Keratinocyte (primary cell): ENCODE measurements at regions not wholly inside any gene's neighbourhood (a gene's known extent, or its start where the extent isn't known, plus 50 kb on each side); places are given as distances from the start of the nearest gene placed in this dataset.

Experiments
- DNase-seq: peaks from one replicate; pipeline ENCODE4 v3.0.0-alpha.2; 2011; ENCODE audit warnings: low read depth, missing footprints, low spot score
- FAIRE-seq: peaks from 2 replicates; lab custom pipeline; 2011; peaks lifted over from hg19 to GRCh38; lab: Jason Lieb, UNC
- H2AFZ ChIP-seq: 2 replicates; pipeline ENCODE4 v1.6.0; 2012; ENCODE audit warnings: low read length, control low read depth, inconsistent platforms; ENCODE audit not compliant: control insufficient read depth
- H3K27ac ChIP-seq: 2 replicates; pipeline ENCODE4 v1.5.1; 2011; ENCODE audit warnings: low read length; ENCODE audit not compliant: control insufficient read depth, insufficient read depth
- H3K27me3 ChIP-seq: 3 replicates; pipeline ENCODE4 v1.6.0; 2011; ENCODE audit warnings: low read length; ENCODE audit not compliant: control insufficient read depth, insufficient read depth; ENCODE audit errors: extremely low read depth
- H3K36me3 ChIP-seq, 2 experiments: 2 replicates in 1 of 2; 3 replicates in 1 of 2; pipeline ENCODE4 v1.5.1; 2011; ENCODE audit warnings: low read length in 2 of 2, mild to moderate bottlenecking in 1 of 2; ENCODE audit not compliant: control insufficient read depth in 2 of 2, insufficient read depth in 2 of 2; ENCODE audit errors: extremely low read depth in 1 of 2
- H3K4me1 ChIP-seq: 3 replicates; pipeline ENCODE4 v1.5.1; 2011; ENCODE audit warnings: low read length; ENCODE audit not compliant: control insufficient read depth, insufficient read depth; ENCODE audit errors: extremely low read depth
- H3K4me2 ChIP-seq: 3 replicates; pipeline ENCODE4 v1.6.0; 2011; ENCODE audit warnings: low read depth, low read length; ENCODE audit not compliant: control insufficient read depth, insufficient read depth; ENCODE audit errors: extremely low read depth
- H3K4me3 ChIP-seq, 3 experiments: fragments of 200-600 bp in 1 of 3; sonication (generic) in 1 of 3; 2 replicates in 2 of 3; 3 replicates in 1 of 3; pipeline ENCODE4 v1.5.1; 2011 to 2016; ENCODE audit warnings: low read length in 3 of 3, mild to moderate bottlenecking in 3 of 3, control low read depth in 2 of 3, inconsistent platforms in 1 of 3, low read depth in 1 of 3, mixed read lengths in 1 of 3, mixed run types in 1 of 3, moderate library complexity in 1 of 3; ENCODE audit not compliant: control insufficient read depth in 2 of 3, insufficient read depth in 2 of 3; ENCODE audit errors: extremely low read depth in 1 of 3
- H3K79me2 ChIP-seq: 2 replicates; pipeline ENCODE4 v1.6.0; 2012; ENCODE audit warnings: low read length; ENCODE audit not compliant: control insufficient read depth, insufficient read depth
- H3K9ac ChIP-seq: 3 replicates; pipeline ENCODE4 v1.6.0; 2011; ENCODE audit warnings: low read length; ENCODE audit not compliant: control insufficient read depth, insufficient read depth; ENCODE audit errors: extremely low read depth
- H3K9me1 ChIP-seq: 3 replicates; pipeline ENCODE4 v1.6.0; 2011; ENCODE audit warnings: low read length; ENCODE audit not compliant: control insufficient read depth, insufficient read depth; ENCODE audit errors: extremely low read depth
- H3K9me3 ChIP-seq: 2 replicates; pipeline ENCODE4 v1.5.1; 2012; ENCODE audit warnings: low read depth, low read length; ENCODE audit not compliant: control insufficient read depth
- H4K20me1 ChIP-seq: 3 replicates; pipeline ENCODE4 v1.6.0; 2011; ENCODE audit warnings: low read length; ENCODE audit not compliant: control insufficient read depth, insufficient read depth; ENCODE audit errors: extremely low read depth
- EZH2 ChIP-seq: IDR thresholded peaks from one replicate; pipeline ENCODE4 v1.6.1; 2012; ENCODE audit warnings: inconsistent platforms, mild to moderate bottlenecking, low read length, moderate library complexity
- dilution Hi-C: fragments of 300-500 bp; cut with MboI; formaldehyde crosslinking; loops from one replicate; pipeline ENCODE4 v1.7.0; 2020; ENCODE audit warnings: low sequenced_read_pairs; ENCODE audit not compliant: extremely low pct_ligation_motif_present
- TF ChIP-seq, protein P1 (sequence below), 3 experiments: IDR thresholded peaks in 1 of 3; conservative IDR thresholded peaks in 1 of 3; optimal IDR thresholded peaks in 1 of 3; 2 replicates in 2 of 3; 3 replicates in 1 of 3; pipeline versions ENCODE3 to v1.5.1; 2011; ENCODE audit warnings: low read length in 3 of 3, mild to moderate bottlenecking in 3 of 3, moderate library complexity in 2 of 3, control low read depth in 1 of 3, inconsistent platforms in 1 of 3; ENCODE audit not compliant: insufficient read depth in 2 of 3; ENCODE audit errors: extremely low read depth in 1 of 3

DNA sequence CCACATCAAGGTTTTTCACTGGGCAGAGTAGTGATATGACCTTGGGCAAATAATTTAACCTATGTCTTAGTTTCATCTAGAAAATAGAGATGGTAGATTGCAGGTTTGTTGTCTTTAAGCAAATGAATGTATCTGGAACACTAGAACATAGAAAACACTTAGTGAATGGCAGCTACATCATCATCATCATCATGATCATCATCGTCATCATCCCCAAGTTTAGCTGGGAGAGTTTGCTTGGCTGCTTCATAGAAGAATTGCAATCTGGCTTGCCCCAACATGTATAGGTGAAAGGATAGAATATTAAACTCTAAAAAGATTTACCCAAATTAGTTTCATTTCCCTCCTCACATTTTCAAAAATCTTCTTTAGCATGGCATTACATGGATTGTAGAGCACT lies 91.3 kb upstream of the TMEM260 start:
- no peaks in the 10 kb centered on the region for H4K20me1 ChIP-seq
- H3K36me3 ChIP-seq: no peaks in the 10 kb centered on the region
- DNase-seq (no peak), FAIRE-seq (no peak)
- H3K4me2 ChIP-seq: no peak overlapping the region
- H3K9me1 ChIP-seq: no peaks in the 10 kb centered on the region
- no peaks in the 10 kb centered on the region for H3K79me2 ChIP-seq
- TF ChIP-seq EZH2: no peak
- TF ChIP-seq, protein P1, sequence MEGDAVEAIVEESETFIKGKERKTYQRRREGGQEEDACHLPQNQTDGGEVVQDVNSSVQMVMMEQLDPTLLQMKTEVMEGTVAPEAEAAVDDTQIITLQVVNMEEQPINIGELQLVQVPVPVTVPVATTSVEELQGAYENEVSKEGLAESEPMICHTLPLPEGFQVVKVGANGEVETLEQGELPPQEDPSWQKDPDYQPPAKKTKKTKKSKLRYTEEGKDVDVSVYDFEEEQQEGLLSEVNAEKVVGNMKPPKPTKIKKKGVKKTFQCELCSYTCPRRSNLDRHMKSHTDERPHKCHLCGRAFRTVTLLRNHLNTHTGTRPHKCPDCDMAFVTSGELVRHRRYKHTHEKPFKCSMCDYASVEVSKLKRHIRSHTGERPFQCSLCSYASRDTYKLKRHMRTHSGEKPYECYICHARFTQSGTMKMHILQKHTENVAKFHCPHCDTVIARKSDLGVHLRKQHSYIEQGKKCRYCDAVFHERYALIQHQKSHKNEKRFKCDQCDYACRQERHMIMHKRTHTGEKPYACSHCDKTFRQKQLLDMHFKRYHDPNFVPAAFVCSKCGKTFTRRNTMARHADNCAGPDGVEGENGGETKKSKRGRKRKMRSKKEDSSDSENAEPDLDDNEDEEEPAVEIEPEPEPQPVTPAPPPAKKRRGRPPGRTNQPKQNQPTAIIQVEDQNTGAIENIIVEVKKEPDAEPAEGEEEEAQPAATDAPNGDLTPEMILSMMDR (optimal IDR thresholded peaks at IDR 0.05 in 1 of 3, IDR thresholded peaks at IDR 0.05 in 1 of 3, conservative IDR thresholded peaks at IDR 0.05 in 1 of 3; ENCODE audit: extremely low read depth in 1 of 3, insufficient read depth in 2 of 3, low read length in 3 of 3): no peak
- no peak overlapping the region for H3K9ac ChIP-seq
- H3K27ac ChIP-seq: peak overlapping the region; percentile 4
- H3K27me3 ChIP-seq: no peaks in the 10 kb centered on the region
- dilution Hi-C loops: no loop called here
- H3K4me3 ChIP-seq: no peak overlapping the region
- no peak overlapping the region for H2AFZ ChIP-seq
- no peaks in the 10 kb centered on the region for H3K9me3 ChIP-seq
- peaks cover 13% of the 10 kb centered on the region for H3K4me1 ChIP-seq

DNA sequence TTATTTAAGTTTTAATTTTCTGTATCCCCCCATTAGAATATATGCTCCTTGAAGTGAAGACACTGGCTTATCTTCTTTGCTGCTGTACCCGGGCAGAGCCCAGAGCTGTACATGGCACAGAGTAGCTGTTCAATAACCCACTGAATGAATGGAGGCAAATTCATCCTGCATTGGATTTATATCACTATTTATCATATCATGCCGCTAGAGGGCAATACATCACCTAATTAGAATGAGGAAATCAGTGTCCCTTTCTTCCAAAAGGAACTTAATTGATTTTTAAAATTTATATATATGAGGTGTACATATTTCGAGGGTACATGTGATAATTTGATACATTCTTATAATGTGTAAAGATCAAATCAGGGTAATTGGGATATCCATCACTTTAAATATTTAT lies 89.2 kb upstream of the TMEM260 start:
- dilution Hi-C loops: no loop called here
- Histone ChIP-seq H3K36me3 (no peaks in the 10 kb centered on the region), H3K27ac (no peak overlapping the region), H3K4me2 (no peak overlapping the region), H3K9me1 (no peaks in the 10 kb centered on the region), H3K9ac (no peak overlapping the region), H3K27me3 (no peaks in the 10 kb centered on the region), H3K9me3 (no peaks in the 10 kb centered on the region), H3K79me2 (no peaks in the 10 kb centered on the region), H3K4me1 (peaks cover 13% of the 10 kb centered on the region), H4K20me1 (no peaks in the 10 kb centered on the region), H3K4me3 (no peak overlapping the region), H2AFZ (no peak overlapping the region)
- no peak for TF ChIP-seq EZH2
- TF ChIP-seq, protein P1 (optimal IDR thresholded peaks at IDR 0.05 in 1 of 3, IDR thresholded peaks at IDR 0.05 in 1 of 3, conservative IDR thresholded peaks at IDR 0.05 in 1 of 3; ENCODE audit: extremely low read depth in 1 of 3, insufficient read depth in 2 of 3, low read length in 3 of 3): peak in 2 of 3 experiments; percentile 20 to 47
- DNase-seq: no peak
- no peak for FAIRE-seq
